Fibroblast of mammary gland (primary cell): ENCODE measurements at regions not wholly inside any gene's neighbourhood (a gene's known extent, or its start where the extent isn't known, plus 50 kb on each side); places are given as distances from the start of the nearest gene placed in this dataset.
A peak's percentile ranks its signal among the peaks of the same experiment; 100 is the strongest.

ENCODE experiments used
- DNase-seq: peaks from one replicate; pipeline ENCODE4 v3.0.0-alpha.2; 2010; ENCODE audit warnings: low read depth
- H3K4me3 ChIP-seq: 2 replicates; pipeline ENCODE4 v1.5.1; 2011; ENCODE audit warnings: low read depth, mild to moderate bottlenecking, low read length, moderate library complexity; ENCODE audit not compliant: control insufficient read depth
- CTCF ChIP-seq: conservative IDR thresholded peaks from 2 replicates; pipeline ENCODE4 v1.5.1; 2011; ENCODE audit warnings: low read depth, low read length, inconsistent platforms; ENCODE audit not compliant: control insufficient read depth, insufficient read depth

- TF ChIP-seq CTCF: no peak
- no peak overlapping the region for H3K4me3 ChIP-seq
- DNase-seq: no peak
These were observed 58.9 kb downstream of the NUDT11 start for GRCh38 chrX:51437521-51437920.

- no peak overlapping the region for H3K4me3 ChIP-seq
- no peak for DNase-seq
- no peak for TF ChIP-seq CTCF
These were observed 61.3 kb downstream of the NUDT11 start for GRCh38 chrX:51435101-51435500.

- no peak for DNase-seq
- TF ChIP-seq CTCF: no peak
These were observed 74.3 kb downstream of the NUDT11 start for GRCh38 chrX:51421972-51422597.

GRCh38 chrX:51420610-51421009 lies 75.8 kb downstream of the NUDT11 start:
- H3K4me3 ChIP-seq: no peak overlapping the region
- peak; percentile 79 for TF ChIP-seq CTCF
- DNase-seq: peak; percentile 56

More at GRCh38 chrX:51421972-51422597, 74.3 kb downstream of the NUDT11 start:
- no peak overlapping the region for H3K4me3 ChIP-seq

- H3K4me3 ChIP-seq: no peak overlapping the region
- no peak for TF ChIP-seq CTCF
- DNase-seq: no peak
These were observed 75.8 kb downstream of the NUDT10 start for GRCh38 chrX:51408462-51408861.

GRCh38 chrX:51407520-51408409 lies 75.1 kb downstream of the NUDT10 start:
- no peak for DNase-seq
- no peak overlapping the region for H3K4me3 ChIP-seq
- no peak for TF ChIP-seq CTCF
